ENCODE measurements at regions not wholly inside any gene's neighbourhood (a gene's known extent, or its start where the extent isn't known, plus 50 kb on each side); places are given as distances from the start of the nearest gene placed in this dataset.

DNA sequence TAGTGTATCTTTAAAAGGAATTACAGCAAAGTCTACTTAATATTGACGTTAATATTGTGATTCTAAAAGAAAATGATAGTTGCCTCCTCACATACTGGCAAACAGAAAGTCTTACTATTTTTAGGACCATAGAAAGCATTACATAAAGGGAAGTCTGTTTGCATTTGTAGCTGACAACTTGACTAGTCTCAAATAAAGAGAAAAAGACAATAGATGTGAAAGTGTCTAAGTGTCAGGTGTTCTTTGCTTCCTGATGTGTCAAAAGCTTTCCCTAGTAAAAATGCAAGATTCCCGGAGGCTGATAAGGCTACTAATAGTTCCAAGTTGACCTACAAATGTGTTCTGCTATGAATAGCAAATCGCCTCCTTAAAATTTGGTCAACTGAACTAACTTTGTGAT, 259.7 kb downstream of the CDH10 start:
- Histone ChIP-seq H3K9ac (ENCODE audit: low read length in 3 of 3) (no peak overlapping the region), H3K27ac (ENCODE audit: low read depth in 2 of 2, low read length in 2 of 2) (no peak overlapping the region), H3K4me3 (ENCODE audit: low read length in 3 of 3) (no peak overlapping the region), H3K9me3 (ENCODE audit: control insufficient read depth in 2 of 3, insufficient read depth in 1 of 3, low read length in 3 of 3) (no peaks in the 10 kb centered on the region), H3K36me3 (ENCODE audit: control insufficient read depth in 2 of 3, insufficient read depth in 3 of 3, low read length in 3 of 3) (no peaks in the 10 kb centered on the region), H3K4me1 (ENCODE audit: control insufficient read depth in 2 of 3, insufficient read depth in 2 of 3, low read depth in 1 of 3, low read length in 3 of 3) (no peaks in the 10 kb centered on the region), H3K27me3 (ENCODE audit: control insufficient read depth, insufficient read depth, low read length) (no peaks in the 10 kb centered on the region)
- intact Hi-C loops (cut with DNase I): no loop called here
- no peak for TF ChIP-seq CTCF (IDR thresholded peaks at IDR 0.05; ENCODE audit: borderline replicate concordance, extremely low read depth, insufficient read depth)
- no peak for FAIRE-seq
- no peak for DNase-seq

DNA sequence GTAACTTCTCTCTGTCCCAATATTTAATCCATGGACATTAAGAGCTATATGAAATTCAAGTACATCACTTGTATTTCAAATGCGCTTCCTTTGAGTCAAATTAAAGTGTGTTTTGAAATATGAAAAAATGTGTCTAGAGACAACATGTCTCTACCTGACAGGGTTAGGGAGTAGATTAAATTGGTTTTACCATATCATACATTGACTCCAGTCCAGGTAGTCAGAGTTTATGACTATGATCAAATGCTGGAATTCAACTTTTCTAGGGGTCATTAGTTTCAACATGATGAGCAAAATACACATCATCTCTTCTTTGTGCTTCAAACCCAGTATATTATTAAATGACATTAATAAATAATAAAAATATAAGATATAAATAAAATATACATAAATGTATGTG, 259.2 kb downstream of the CDH10 start:
- FAIRE-seq (no peak), DNase-seq (no peak)
- intact Hi-C loops (cut with DNase I): no loop called here
- Histone ChIP-seq H3K9me3 (ENCODE audit: control insufficient read depth in 2 of 3, insufficient read depth in 1 of 3, low read length in 3 of 3) (no peaks in the 10 kb centered on the region), H3K27me3 (ENCODE audit: control insufficient read depth, insufficient read depth, low read length) (no peaks in the 10 kb centered on the region), H3K9ac (ENCODE audit: low read length in 3 of 3) (no peak overlapping the region), H3K4me3 (ENCODE audit: low read length in 3 of 3) (no peak overlapping the region), H3K4me1 (ENCODE audit: control insufficient read depth in 2 of 3, insufficient read depth in 2 of 3, low read depth in 1 of 3, low read length in 3 of 3) (no peaks in the 10 kb centered on the region), H3K36me3 (ENCODE audit: control insufficient read depth in 2 of 3, insufficient read depth in 3 of 3, low read length in 3 of 3) (no peaks in the 10 kb centered on the region), H3K27ac (ENCODE audit: low read depth in 2 of 2, low read length in 2 of 2) (no peak overlapping the region)
- no peak for TF ChIP-seq CTCF (IDR thresholded peaks at IDR 0.05; ENCODE audit: borderline replicate concordance, extremely low read depth, insufficient read depth)

GRCh38 chr5:24388448-24388847, 256.3 kb downstream of the CDH10 start:
- H3K4me1 ChIP-seq (ENCODE audit: control insufficient read depth in 2 of 3, insufficient read depth in 2 of 3, low read depth in 1 of 3, low read length in 3 of 3): no peaks in the 10 kb centered on the region
- DNase-seq: no peak
- no peak overlapping the region for H3K9ac ChIP-seq (ENCODE audit: low read length in 3 of 3)
- no peak overlapping the region for H3K4me3 ChIP-seq (ENCODE audit: low read length in 3 of 3)
- no peaks in the 10 kb centered on the region for H3K36me3 ChIP-seq (ENCODE audit: control insufficient read depth in 2 of 3, insufficient read depth in 3 of 3, low read length in 3 of 3)
- H3K9me3 ChIP-seq (ENCODE audit: control insufficient read depth in 2 of 3, insufficient read depth in 1 of 3, low read length in 3 of 3): peaks cover 0 to 4% (median 0%) of the 10 kb centered on the region in 3 donors
- no peak overlapping the region for H3K27ac ChIP-seq (ENCODE audit: low read depth in 2 of 2, low read length in 2 of 2)
- H3K27me3 ChIP-seq (ENCODE audit: control insufficient read depth, insufficient read depth, low read length): no peaks in the 10 kb centered on the region
- TF ChIP-seq CTCF (IDR thresholded peaks at IDR 0.05; ENCODE audit: borderline replicate concordance, extremely low read depth, insufficient read depth): no peak
- intact Hi-C loops (cut with DNase I): no loop called here
- FAIRE-seq: no peak

GRCh38 chr5:24389968-24390367, 254.8 kb downstream of the CDH10 start:
- Histone ChIP-seq H3K27ac (ENCODE audit: low read depth in 2 of 2, low read length in 2 of 2) (no peak overlapping the region), H3K36me3 (ENCODE audit: control insufficient read depth in 2 of 3, insufficient read depth in 3 of 3, low read length in 3 of 3) (no peaks in the 10 kb centered on the region), H3K9ac (ENCODE audit: low read length in 3 of 3) (no peak overlapping the region), H3K9me3 (ENCODE audit: control insufficient read depth in 2 of 3, insufficient read depth in 1 of 3, low read length in 3 of 3) (peaks cover 0 to 4% (median 0%) of the 10 kb centered on the region in 3 donors), H3K4me3 (ENCODE audit: low read length in 3 of 3) (no peak overlapping the region), H3K27me3 (ENCODE audit: control insufficient read depth, insufficient read depth, low read length) (no peaks in the 10 kb centered on the region), H3K4me1 (ENCODE audit: control insufficient read depth in 2 of 3, insufficient read depth in 2 of 3, low read depth in 1 of 3, low read length in 3 of 3) (no peaks in the 10 kb centered on the region)
- FAIRE-seq: no peak
- DNase-seq: no peak
- no peak for TF ChIP-seq CTCF (IDR thresholded peaks at IDR 0.05; ENCODE audit: borderline replicate concordance, extremely low read depth, insufficient read depth)
- intact Hi-C loops (cut with DNase I): no loop called here
